ENCODE measurements at regions not wholly inside any gene's neighbourhood (a gene's known extent, or its start where the extent isn't known, plus 50 kb on each side); places are given as distances from the start of the nearest gene placed in this dataset.

DNA sequence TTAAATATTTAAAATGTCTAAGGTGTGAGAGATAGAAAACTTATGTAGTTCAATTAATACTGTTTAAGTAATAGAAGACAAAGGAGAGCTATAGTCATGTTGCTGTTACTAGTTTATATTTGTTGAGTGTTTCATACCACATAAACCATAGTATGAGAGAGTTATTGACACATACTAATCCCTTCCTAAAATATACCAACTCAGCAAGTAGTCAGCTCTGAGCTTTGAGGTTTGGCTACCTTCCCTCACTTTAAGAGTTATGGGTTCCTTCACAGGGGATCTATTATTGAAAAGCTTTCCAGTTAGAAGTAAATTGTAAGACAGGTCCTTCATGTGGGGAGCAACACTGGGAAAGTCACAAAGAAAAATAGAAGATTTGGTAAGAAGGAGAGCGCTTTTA, 701.6 kb upstream of the ZEB2 start:
- TF ChIP-seq CSDC2 (CRISPR knock-in tag; IDR thresholded peaks at IDR 0.05) (no peak), OSR1 (CRISPR knock-in tag; IDR thresholded peaks at IDR 0.05) (no peak), PPARA (CRISPR knock-in tag; IDR thresholded peaks at IDR 0.05; ENCODE audit: borderline replicate concordance) (no peak), RARB (CRISPR knock-in tag; IDR thresholded peaks at IDR 0.05) (no peak), TOX (CRISPR knock-in tag; IDR thresholded peaks at IDR 0.05; ENCODE audit: borderline replicate concordance) (no peak), ESRRG (CRISPR knock-in tag; IDR thresholded peaks at IDR 0.05) (no peak), ARNTL (CRISPR knock-in tag; IDR thresholded peaks at IDR 0.05; ENCODE audit: borderline replicate concordance, low read depth) (no peak), BACH2 (CRISPR knock-in tag; IDR thresholded peaks at IDR 0.05; ENCODE audit: borderline replicate concordance) (no peak), ZFP3 (CRISPR knock-in tag; IDR thresholded peaks at IDR 0.05) (no peak), ZNF8 (CRISPR knock-in tag; IDR thresholded peaks at IDR 0.05) (no peak), ZFP30 (CRISPR knock-in tag; IDR thresholded peaks at IDR 0.05) (no peak), ISL1 (CRISPR knock-in tag; IDR thresholded peaks at IDR 0.05) (no peak), ZNF565 (CRISPR knock-in tag; conservative IDR thresholded peaks at IDR 0.05; ENCODE audit: low read depth) (no peak)
- TF ChIP-seq, protein P1, sequence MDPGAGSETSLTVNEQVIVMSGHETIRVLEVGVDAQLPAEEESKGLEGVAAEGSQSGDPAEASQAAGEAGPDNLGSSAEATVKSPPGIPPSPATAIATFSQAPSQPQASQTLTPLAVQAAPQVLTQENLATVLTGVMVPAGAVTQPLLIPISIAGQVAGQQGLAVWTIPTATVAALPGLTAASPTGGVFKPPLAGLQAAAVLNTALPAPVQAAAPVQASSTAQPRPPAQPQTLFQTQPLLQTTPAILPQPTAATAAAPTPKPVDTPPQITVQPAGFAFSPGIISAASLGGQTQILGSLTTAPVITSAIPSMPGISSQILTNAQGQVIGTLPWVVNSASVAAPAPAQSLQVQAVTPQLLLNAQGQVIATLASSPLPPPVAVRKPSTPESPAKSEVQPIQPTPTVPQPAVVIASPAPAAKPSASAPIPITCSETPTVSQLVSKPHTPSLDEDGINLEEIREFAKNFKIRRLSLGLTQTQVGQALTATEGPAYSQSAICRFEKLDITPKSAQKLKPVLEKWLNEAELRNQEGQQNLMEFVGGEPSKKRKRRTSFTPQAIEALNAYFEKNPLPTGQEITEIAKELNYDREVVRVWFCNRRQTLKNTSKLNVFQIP (CRISPR knock-in tag; IDR thresholded peaks at IDR 0.05; ENCODE audit: borderline replicate concordance, low read depth) = no peak
- TF ChIP-seq, protein P2, sequence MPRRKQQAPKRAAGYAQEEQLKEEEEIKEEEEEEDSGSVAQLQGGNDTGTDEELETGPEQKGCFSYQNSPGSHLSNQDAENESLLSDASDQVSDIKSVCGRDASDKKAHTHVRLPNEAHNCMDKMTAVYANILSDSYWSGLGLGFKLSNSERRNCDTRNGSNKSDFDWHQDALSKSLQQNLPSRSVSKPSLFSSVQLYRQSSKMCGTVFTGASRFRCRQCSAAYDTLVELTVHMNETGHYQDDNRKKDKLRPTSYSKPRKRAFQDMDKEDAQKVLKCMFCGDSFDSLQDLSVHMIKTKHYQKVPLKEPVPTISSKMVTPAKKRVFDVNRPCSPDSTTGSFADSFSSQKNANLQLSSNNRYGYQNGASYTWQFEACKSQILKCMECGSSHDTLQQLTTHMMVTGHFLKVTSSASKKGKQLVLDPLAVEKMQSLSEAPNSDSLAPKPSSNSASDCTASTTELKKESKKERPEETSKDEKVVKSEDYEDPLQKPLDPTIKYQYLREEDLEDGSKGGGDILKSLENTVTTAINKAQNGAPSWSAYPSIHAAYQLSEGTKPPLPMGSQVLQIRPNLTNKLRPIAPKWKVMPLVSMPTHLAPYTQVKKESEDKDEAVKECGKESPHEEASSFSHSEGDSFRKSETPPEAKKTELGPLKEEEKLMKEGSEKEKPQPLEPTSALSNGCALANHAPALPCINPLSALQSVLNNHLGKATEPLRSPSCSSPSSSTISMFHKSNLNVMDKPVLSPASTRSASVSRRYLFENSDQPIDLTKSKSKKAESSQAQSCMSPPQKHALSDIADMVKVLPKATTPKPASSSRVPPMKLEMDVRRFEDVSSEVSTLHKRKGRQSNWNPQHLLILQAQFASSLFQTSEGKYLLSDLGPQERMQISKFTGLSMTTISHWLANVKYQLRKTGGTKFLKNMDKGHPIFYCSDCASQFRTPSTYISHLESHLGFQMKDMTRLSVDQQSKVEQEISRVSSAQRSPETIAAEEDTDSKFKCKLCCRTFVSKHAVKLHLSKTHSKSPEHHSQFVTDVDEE (CRISPR knock-in tag; IDR thresholded peaks at IDR 0.05) = no peak
- TF ChIP-seq, protein P3, sequence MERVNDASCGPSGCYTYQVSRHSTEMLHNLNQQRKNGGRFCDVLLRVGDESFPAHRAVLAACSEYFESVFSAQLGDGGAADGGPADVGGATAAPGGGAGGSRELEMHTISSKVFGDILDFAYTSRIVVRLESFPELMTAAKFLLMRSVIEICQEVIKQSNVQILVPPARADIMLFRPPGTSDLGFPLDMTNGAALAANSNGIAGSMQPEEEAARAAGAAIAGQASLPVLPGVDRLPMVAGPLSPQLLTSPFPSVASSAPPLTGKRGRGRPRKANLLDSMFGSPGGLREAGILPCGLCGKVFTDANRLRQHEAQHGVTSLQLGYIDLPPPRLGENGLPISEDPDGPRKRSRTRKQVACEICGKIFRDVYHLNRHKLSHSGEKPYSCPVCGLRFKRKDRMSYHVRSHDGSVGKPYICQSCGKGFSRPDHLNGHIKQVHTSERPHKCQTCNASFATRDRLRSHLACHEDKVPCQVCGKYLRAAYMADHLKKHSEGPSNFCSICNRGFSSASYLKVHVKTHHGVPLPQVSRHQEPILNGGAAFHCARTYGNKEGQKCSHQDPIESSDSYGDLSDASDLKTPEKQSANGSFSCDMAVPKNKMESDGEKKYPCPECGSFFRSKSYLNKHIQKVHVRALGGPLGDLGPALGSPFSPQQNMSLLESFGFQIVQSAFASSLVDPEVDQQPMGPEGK (CRISPR knock-in tag; IDR thresholded peaks at IDR 0.05; ENCODE audit: borderline replicate concordance) = no peak
- TF ChIP-seq, protein P4, sequence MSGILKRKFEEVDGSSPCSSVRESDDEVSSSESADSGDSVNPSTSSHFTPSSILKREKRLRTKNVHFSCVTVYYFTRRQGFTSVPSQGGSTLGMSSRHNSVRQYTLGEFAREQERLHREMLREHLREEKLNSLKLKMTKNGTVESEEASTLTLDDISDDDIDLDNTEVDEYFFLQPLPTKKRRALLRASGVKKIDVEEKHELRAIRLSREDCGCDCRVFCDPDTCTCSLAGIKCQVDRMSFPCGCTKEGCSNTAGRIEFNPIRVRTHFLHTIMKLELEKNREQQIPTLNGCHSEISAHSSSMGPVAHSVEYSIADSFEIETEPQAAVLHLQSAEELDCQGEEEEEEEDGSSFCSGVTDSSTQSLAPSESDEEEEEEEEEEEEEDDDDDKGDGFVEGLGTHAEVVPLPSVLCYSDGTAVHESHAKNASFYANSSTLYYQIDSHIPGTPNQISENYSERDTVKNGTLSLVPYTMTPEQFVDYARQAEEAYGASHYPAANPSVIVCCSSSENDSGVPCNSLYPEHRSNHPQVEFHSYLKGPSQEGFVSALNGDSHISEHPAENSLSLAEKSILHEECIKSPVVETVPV (CRISPR knock-in tag; IDR thresholded peaks at IDR 0.05) = no peak
- TF ChIP-seq, protein P5, sequence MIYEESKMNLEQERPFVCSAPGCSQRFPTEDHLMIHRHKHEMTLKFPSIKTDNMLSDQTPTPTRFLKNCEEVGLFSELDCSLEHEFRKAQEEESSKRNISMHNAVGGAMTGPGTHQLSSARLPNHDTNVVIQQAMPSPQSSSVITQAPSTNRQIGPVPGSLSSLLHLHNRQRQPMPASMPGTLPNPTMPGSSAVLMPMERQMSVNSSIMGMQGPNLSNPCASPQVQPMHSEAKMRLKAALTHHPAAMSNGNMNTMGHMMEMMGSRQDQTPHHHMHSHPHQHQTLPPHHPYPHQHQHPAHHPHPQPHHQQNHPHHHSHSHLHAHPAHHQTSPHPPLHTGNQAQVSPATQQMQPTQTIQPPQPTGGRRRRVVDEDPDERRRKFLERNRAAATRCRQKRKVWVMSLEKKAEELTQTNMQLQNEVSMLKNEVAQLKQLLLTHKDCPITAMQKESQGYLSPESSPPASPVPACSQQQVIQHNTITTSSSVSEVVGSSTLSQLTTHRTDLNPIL (CRISPR knock-in tag; IDR thresholded peaks at IDR 0.05; ENCODE audit: low read depth) = no peak
- ATAC-seq = no peak

DNA sequence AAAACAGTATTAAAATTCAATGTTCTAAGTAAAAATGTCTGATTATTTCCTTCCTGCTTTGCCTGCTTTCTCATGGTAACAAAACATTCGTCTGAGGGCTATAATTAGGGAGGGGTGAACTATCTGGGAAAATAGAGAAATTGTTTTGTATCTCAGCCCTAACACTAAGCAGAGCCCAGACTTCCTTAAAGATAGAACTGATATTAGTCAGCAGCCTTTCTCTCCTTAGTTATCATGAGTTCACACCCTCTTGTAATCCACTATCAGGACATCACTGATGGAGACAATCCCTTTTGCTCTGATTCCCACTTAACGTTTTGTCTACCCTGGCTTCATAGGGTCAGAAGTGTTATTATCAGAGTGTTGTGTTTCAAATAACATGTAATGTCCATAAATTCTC, 701.1 kb upstream of the ZEB2 start:
- no peak for ATAC-seq
- TF ChIP-seq RARB (CRISPR knock-in tag; IDR thresholded peaks at IDR 0.05) = no peak
- TF ChIP-seq, protein P2 (CRISPR knock-in tag; IDR thresholded peaks at IDR 0.05) = no peak
- TF ChIP-seq, protein P1 (CRISPR knock-in tag; IDR thresholded peaks at IDR 0.05; ENCODE audit: borderline replicate concordance, low read depth) = no peak
